Spleen (tissue), 11 donors: ENCODE measurements at regions not wholly inside any gene's neighbourhood (a gene's known extent, or its start where the extent isn't known, plus 50 kb on each side); places are given as distances from the start of the nearest gene placed in this dataset.

Experiments used
- DNase-seq: peaks from one replicate; pipeline ENCODE4 v3.0.0-alpha.2; 2020
- H3K27ac ChIP-seq, 8 donors: fragments of 200-600 bp; sonication (generic) in 7 of 8; 1 replicate in 4 of 8; 2 replicates in 4 of 8; pipeline versions ENCODE4 v1.5.0 to v1.8.0; 2016 to 2021; ENCODE audit warnings: inconsistent platforms in 4 of 8, mild to moderate bottlenecking in 4 of 8, moderate library complexity in 1 of 8
- H3K27me3 ChIP-seq, 7 donors: fragments of 200-600 bp; sonication (generic) in 6 of 7; replicated peaks in 1 of 7; 1 replicate in 4 of 7; 2 replicates in 3 of 7; pipeline versions ENCODE4 v1.5.0 to v1.8.0; 2016 to 2021; ENCODE audit warnings: inconsistent platforms in 3 of 7, mild to moderate bottlenecking in 1 of 7
- H3K36me3 ChIP-seq, 6 donors: fragments of 200-600 bp; sonication (generic) in 5 of 6; 1 replicate in 4 of 6; 2 replicates in 2 of 6; pipeline versions ENCODE4 v1.5.0 to v1.8.0; 2016 to 2021; ENCODE audit warnings: inconsistent platforms in 2 of 6
- H3K4me1 ChIP-seq, 6 donors: fragments of 200-600 bp; sonication (generic) in 5 of 6; 1 replicate in 3 of 6; 2 replicates in 3 of 6; pipeline versions ENCODE4 v1.5.0 to v1.8.0; 2016 to 2021; ENCODE audit warnings: inconsistent platforms in 3 of 6
- H3K4me3 ChIP-seq, 8 donors: fragments of 200-600 bp; sonication (generic) in 7 of 8; 1 replicate in 4 of 8; 2 replicates in 4 of 8; pipeline versions ENCODE4 v1.5.0 to v1.8.0; 2016 to 2021; ENCODE audit warnings: inconsistent platforms in 4 of 8, mild to moderate bottlenecking in 4 of 8, moderate library complexity in 2 of 8
- H3K9me3 ChIP-seq, 8 donors: fragments of 200-600 bp; sonication (generic) in 7 of 8; 1 replicate in 4 of 8; 2 replicates in 4 of 8; pipeline versions ENCODE4 v1.5.0 to v1.8.0; 2016 to 2021; ENCODE audit warnings: inconsistent platforms in 4 of 8
- POLR2A ChIP-seq, 3 donors: fragments of 450-650 bp; IDR thresholded peaks; one replicate each; pipeline ENCODE4 v1.5.1; 2017; ENCODE audit warnings: antibody characterized with exemption in 3 of 3, mild to moderate bottlenecking in 1 of 3
- POLR2AphosphoS5 ChIP-seq, 3 donors: sonication (generic); formaldehyde crosslinking; IDR thresholded peaks; one replicate each; pipeline ENCODE4 v1.5.1; 2017; ENCODE audit warnings: antibody characterized with exemption in 3 of 3
- WGBS, 5 donors: extraction: QIAGEN DNeasy Blood & Tissue Kit in 3 of 5; methylation state at CpG; one replicate each; pipeline versions ENCODE4 v1.1.5 to v1.1.7; 2013 to 2018; 5-methylcytosine and 5-hydroxymethylcytosine counted together
- intact Hi-C: fragments of 100-400 bp; cut with DNase I; formaldehyde crosslinking; loops from one replicate; pipeline ENCODE4 v1.15.0; 2023; ENCODE audit warnings: low total_unique reads
- TF ChIP-seq, protein P1 (sequence below), 11 experiments: fragments of 200-600 bp in 7 of 11; fragments of 450-650 bp in 4 of 11; sonication (generic) in 4 of 11; IDR thresholded peaks in 8 of 11; conservative IDR thresholded peaks in 3 of 11; 1 replicate in 7 of 11; 2 replicates in 4 of 11; pipeline versions ENCODE4 v1.4.0 to v1.8.0; 2016 to 2021; ENCODE audit warnings: antibody characterized with exemption in 11 of 11, inconsistent platforms in 4 of 11, mild to moderate bottlenecking in 1 of 11
- donor health status: healthy with polysubstance abuse.
- donor health status: DM: no; HTN: no; CAD: no; lungs with moderate emphysema.
- donor health status: DM: no; HTN: no; CAD: no.
- donor health status: Bipolar disorder and iron deficiency.
- donor health status: healthy.
- donor health status: DM: no; HTN: no; CAD: no.
- donor health status: DM: yes; HTN: yes; CAD: no.

DNA sequence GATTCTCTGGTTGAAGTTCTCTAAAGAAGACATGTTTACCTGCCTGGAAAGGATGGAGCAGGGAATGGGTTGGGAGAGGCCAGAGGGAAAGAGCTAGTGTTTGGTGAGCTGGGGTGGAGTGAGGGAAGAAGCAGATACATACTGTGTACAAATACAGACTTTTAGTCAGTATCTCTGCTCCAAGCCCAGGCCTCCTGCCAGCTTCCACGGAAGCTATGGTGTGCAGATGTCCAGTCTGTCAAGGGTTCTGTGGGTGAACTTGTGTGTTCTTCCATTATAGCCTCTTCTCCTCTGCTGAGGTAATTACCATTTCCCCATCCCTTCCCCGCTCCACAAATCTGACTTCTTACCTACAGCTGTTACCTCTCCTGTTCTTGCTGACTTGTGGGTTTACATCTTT is 208.6 kb downstream of the HRH4 start:
- TF ChIP-seq, protein P1, sequence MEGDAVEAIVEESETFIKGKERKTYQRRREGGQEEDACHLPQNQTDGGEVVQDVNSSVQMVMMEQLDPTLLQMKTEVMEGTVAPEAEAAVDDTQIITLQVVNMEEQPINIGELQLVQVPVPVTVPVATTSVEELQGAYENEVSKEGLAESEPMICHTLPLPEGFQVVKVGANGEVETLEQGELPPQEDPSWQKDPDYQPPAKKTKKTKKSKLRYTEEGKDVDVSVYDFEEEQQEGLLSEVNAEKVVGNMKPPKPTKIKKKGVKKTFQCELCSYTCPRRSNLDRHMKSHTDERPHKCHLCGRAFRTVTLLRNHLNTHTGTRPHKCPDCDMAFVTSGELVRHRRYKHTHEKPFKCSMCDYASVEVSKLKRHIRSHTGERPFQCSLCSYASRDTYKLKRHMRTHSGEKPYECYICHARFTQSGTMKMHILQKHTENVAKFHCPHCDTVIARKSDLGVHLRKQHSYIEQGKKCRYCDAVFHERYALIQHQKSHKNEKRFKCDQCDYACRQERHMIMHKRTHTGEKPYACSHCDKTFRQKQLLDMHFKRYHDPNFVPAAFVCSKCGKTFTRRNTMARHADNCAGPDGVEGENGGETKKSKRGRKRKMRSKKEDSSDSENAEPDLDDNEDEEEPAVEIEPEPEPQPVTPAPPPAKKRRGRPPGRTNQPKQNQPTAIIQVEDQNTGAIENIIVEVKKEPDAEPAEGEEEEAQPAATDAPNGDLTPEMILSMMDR (IDR thresholded peaks at IDR 0.05 in 8 of 11, conservative IDR thresholded peaks at IDR 0.05 in 3 of 11), result no peak
- TF ChIP-seq POLR2AphosphoS5 (IDR thresholded peaks at IDR 0.05), result no peak
- TF ChIP-seq POLR2A (IDR thresholded peaks at IDR 0.05), result no peak
- H3K27me3 ChIP-seq, result no peaks in the 10 kb centered on the region
- no peak for DNase-seq
- no peaks in the 10 kb centered on the region for H3K9me3 ChIP-seq
- H3K4me1 ChIP-seq, result no peaks in the 10 kb centered on the region
- 78 to 95% (median 86%) methylated on average over 2 of the region's 2 CpGs for WGBS, 5 donors
- H3K4me3 ChIP-seq, result no peak overlapping the region
- intact Hi-C loops, result no loop called here
- H3K27ac ChIP-seq, result no peak overlapping the region
- no peaks in the 10 kb centered on the region for H3K36me3 ChIP-seq

DNA sequence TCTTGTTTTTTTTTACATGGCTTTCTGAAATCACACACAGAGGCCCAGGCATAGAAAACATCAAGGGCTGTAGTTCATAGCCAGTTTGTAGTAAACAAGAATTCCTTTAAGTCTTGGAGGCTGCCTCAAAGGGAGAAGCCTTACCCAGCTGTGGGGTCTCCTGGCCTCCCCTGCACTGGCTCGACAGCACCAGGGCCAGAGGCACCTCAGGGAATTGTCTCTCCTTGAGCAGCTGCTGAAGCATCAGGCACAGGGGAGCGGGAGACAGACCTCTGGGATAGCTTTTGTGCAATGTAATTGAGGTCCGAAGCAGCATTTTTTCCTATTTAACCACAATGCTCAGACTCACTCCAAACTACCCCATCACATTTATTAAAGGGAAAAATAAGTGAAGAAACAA is 209.1 kb downstream of the HRH4 start:
- WGBS, 5 donors, result 71 to 91% (median 80%) methylated on average over 3 of the region's 3 CpGs
- intact Hi-C loops, result no loop called here

DNA sequence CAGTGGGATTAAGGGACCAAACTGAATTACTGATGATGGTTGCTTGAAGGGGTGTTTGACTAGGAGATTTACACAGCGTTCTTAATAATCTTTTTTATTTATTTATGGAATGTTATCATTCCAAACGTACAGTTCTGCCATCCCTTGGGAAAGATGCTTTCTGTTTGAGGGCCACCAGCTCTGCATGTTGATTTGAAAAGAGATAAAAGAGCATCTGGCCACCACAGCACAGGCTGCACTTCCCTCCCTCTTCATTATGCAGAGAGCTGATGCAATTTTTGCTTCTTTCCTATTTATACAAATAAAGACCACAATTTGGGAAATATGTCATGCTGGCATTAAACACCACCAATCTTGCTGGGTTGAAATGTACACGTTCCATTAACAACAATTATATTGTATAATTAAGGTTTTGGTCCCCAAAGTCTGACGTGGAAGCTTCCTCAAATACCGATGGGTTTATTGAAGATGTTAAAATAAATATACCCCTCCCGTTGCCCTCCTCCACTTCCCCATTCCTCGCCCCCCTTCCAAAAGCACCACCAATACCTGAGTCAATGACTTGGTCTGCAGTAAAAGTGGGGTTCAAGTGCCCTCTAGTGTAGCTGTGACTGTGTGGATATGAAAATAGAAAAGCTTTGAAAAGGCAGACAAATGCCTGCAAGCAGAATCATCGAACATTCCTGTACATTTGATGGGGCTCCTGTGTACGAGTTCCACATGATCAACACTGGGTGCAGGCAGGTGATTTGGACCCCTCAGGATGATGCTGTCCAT is 211.9 kb downstream of the HRH4 start:
- H3K4me1 ChIP-seq, result no peaks in the 10 kb centered on the region
- WGBS, 5 donors, result 38 to 47% (median 40%) methylated on average over 9 of the region's 9 CpGs

More for the DNA sequence above, 209.1 kb downstream of the HRH4 start:
- Histone ChIP-seq H3K27me3 (no peaks in the 10 kb centered on the region), H3K9me3 (no peaks in the 10 kb centered on the region), H3K4me1 (no peaks in the 10 kb centered on the region), H3K27ac (no peak overlapping the region), H3K4me3 (no peak overlapping the region), H3K36me3 (no peaks in the 10 kb centered on the region)
- TF ChIP-seq POLR2A (IDR thresholded peaks at IDR 0.05) (no peak), POLR2AphosphoS5 (IDR thresholded peaks at IDR 0.05) (no peak)
- TF ChIP-seq, protein P1 (IDR thresholded peaks at IDR 0.05 in 8 of 11, conservative IDR thresholded peaks at IDR 0.05 in 3 of 11), result no peak
- DNase-seq, result no peak

DNA sequence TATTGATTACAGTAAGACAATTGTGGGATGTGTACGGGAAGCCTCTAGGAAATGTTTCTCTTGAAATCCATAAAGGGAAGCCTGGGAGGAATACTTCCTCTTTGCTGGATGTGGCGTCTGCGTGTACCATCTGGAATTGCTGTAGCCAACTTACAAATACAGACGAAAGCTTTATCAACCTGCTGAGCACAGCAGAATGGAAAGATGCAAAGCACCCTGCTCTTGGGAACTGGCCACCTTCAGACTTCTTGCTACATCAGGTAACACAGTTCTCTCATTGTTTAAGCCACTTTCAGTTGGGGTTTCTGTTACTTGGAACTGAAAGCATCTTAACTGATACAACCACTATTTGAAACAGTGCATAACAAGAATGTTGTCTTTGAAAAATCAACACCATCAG is 213.8 kb downstream of the HRH4 start:
- H3K4me3 ChIP-seq, result no peak overlapping the region
- 57 to 81% (median 68%) methylated on average over 4 of the region's 4 CpGs for WGBS, 5 donors
- H3K27me3 ChIP-seq, result no peaks in the 10 kb centered on the region
- H3K27ac ChIP-seq, result no peak overlapping the region
- no peaks in the 10 kb centered on the region for H3K4me1 ChIP-seq
- TF ChIP-seq POLR2AphosphoS5 (IDR thresholded peaks at IDR 0.05), result no peak
- TF ChIP-seq, protein P1 (IDR thresholded peaks at IDR 0.05 in 8 of 11, conservative IDR thresholded peaks at IDR 0.05 in 3 of 11), result no peak
- intact Hi-C loops, result no loop called here
- DNase-seq, result no peak
- H3K36me3 ChIP-seq, result no peaks in the 10 kb centered on the region
- H3K9me3 ChIP-seq, result no peaks in the 10 kb centered on the region

More for the DNA sequence above, 211.9 kb downstream of the HRH4 start:
- no peak for DNase-seq
- H3K27ac ChIP-seq, result no peak overlapping the region
- no peak overlapping the region for H3K4me3 ChIP-seq
- no peaks in the 10 kb centered on the region for H3K27me3 ChIP-seq
- TF ChIP-seq POLR2AphosphoS5 (IDR thresholded peaks at IDR 0.05), result no peak
- TF ChIP-seq, protein P1 (IDR thresholded peaks at IDR 0.05 in 8 of 11, conservative IDR thresholded peaks at IDR 0.05 in 3 of 11), result no peak
- no peaks in the 10 kb centered on the region for H3K9me3 ChIP-seq
- no peaks in the 10 kb centered on the region for H3K36me3 ChIP-seq
- intact Hi-C loops, result no loop called here
